ENCODE measurements at regions not wholly inside any gene's neighbourhood (a gene's known extent, or its start where the extent isn't known, plus 50 kb on each side); places are given as distances from the start of the nearest gene placed in this dataset.

DNA sequence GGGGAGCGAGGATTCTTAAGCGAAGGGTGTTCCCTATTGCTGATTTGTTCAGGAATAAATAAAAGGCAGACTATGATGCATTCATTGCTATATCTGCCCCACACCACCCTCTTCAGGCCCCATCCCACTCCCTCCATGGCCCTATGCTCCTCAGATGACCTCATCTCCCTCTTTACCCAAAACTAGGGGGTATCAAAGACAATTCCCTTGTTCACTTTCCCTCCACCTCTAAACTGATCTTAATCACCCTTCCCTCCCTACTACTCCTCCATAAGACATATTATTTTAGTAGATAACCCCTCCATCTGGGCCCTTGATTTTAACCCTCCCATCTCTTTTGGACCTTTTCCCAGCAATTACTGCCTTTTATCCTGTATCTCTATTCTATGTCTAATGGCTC is 434.9 kb upstream of the RUNX1 start:
- no TSS peak for BruUV-seq (replicated peaks)

GRCh38 chr21:35482933-35483662 is 434.0 kb upstream of the RUNX1 start:
- Histone ChIP-seq H3K4me3 (ENCODE audit: low read depth in 2 of 2, low read length in 2 of 2) (no peak overlapping the region), H3K4me1 (ENCODE audit: control insufficient read depth, insufficient read depth, low read length) (no peaks in the 10 kb centered on the region), H3K27ac (ENCODE audit: low read length) (no peak overlapping the region), H3K27me3 (ENCODE audit: control insufficient read depth, insufficient read depth, low read length) (peaks cover 5% of the 10 kb centered on the region; the same call in 1 of the 2 replicates), H3K36me3 (ENCODE audit: control insufficient read depth, insufficient read depth, low read length) (no peaks in the 10 kb centered on the region), H3K9me3 (ENCODE audit: control insufficient read depth, insufficient read depth, low read depth, low read length) (no peaks in the 10 kb centered on the region)
- DNase-seq (ENCODE audit: low read depth, low spot score) (no peak), ATAC-seq (no peak)
- TF ChIP-seq, protein P1, sequence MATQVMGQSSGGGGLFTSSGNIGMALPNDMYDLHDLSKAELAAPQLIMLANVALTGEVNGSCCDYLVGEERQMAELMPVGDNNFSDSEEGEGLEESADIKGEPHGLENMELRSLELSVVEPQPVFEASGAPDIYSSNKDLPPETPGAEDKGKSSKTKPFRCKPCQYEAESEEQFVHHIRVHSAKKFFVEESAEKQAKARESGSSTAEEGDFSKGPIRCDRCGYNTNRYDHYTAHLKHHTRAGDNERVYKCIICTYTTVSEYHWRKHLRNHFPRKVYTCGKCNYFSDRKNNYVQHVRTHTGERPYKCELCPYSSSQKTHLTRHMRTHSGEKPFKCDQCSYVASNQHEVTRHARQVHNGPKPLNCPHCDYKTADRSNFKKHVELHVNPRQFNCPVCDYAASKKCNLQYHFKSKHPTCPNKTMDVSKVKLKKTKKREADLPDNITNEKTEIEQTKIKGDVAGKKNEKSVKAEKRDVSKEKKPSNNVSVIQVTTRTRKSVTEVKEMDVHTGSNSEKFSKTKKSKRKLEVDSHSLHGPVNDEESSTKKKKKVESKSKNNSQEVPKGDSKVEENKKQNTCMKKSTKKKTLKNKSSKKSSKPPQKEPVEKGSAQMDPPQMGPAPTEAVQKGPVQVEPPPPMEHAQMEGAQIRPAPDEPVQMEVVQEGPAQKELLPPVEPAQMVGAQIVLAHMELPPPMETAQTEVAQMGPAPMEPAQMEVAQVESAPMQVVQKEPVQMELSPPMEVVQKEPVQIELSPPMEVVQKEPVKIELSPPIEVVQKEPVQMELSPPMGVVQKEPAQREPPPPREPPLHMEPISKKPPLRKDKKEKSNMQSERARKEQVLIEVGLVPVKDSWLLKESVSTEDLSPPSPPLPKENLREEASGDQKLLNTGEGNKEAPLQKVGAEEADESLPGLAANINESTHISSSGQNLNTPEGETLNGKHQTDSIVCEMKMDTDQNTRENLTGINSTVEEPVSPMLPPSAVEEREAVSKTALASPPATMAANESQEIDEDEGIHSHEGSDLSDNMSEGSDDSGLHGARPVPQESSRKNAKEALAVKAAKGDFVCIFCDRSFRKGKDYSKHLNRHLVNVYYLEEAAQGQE (IDR thresholded peaks at IDR 0.05; ENCODE audit: insufficient read depth in 1 of 2, low read depth in 2 of 2, low read length in 1 of 2), result no peak
- TF ChIP-seq TCF7L2 (IDR thresholded peaks at IDR 0.05; ENCODE audit: low read depth, low read length), result no peak
- TF ChIP-seq, protein P2, sequence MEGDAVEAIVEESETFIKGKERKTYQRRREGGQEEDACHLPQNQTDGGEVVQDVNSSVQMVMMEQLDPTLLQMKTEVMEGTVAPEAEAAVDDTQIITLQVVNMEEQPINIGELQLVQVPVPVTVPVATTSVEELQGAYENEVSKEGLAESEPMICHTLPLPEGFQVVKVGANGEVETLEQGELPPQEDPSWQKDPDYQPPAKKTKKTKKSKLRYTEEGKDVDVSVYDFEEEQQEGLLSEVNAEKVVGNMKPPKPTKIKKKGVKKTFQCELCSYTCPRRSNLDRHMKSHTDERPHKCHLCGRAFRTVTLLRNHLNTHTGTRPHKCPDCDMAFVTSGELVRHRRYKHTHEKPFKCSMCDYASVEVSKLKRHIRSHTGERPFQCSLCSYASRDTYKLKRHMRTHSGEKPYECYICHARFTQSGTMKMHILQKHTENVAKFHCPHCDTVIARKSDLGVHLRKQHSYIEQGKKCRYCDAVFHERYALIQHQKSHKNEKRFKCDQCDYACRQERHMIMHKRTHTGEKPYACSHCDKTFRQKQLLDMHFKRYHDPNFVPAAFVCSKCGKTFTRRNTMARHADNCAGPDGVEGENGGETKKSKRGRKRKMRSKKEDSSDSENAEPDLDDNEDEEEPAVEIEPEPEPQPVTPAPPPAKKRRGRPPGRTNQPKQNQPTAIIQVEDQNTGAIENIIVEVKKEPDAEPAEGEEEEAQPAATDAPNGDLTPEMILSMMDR (IDR thresholded peaks at IDR 0.05), result no peak
- TF ChIP-seq POLR2AphosphoS5 (IDR thresholded peaks at IDR 0.05; ENCODE audit: low read depth, low read length), result no peak
- TF ChIP-seq SIN3A (IDR thresholded peaks at IDR 0.05; ENCODE audit: borderline replicate concordance, insufficient read depth, low read depth, low read length), result no peak
- no TSS peak for BruUV-seq (replicated peaks)
- POLR2A ChIA-PET, result no interaction called here
- intact Hi-C loops (cut with micrococcal nuclease; ENCODE audit: unreplicated experiment) (no loop called here), in situ Hi-C loops (cut with HindIII; ENCODE audit: low pct_unique_long_range_greater_than_20kb, low sequenced_read_pairs) (no loop called here)
- CTCF ChIA-PET, result no interaction called here

More for the DNA sequence above, 434.9 kb upstream of the RUNX1 start:
- DNase-seq (ENCODE audit: low read depth, low spot score) (no peak), ATAC-seq (no peak)
- H3K4me3 ChIP-seq (ENCODE audit: low read depth in 2 of 2, low read length in 2 of 2), result no peak overlapping the region
- H3K27me3 ChIP-seq (ENCODE audit: control insufficient read depth, insufficient read depth, low read length), result peaks cover 5% of the 10 kb centered on the region; the same call in 1 of the 2 replicates
- intact Hi-C loops (cut with micrococcal nuclease; ENCODE audit: unreplicated experiment), result no loop called here
- no peaks in the 10 kb centered on the region for H3K4me1 ChIP-seq (ENCODE audit: control insufficient read depth, insufficient read depth, low read length)
- H3K9me3 ChIP-seq (ENCODE audit: control insufficient read depth, insufficient read depth, low read depth, low read length), result no peaks in the 10 kb centered on the region
- POLR2A ChIA-PET, result no interaction called here
- no peak overlapping the region for H3K27ac ChIP-seq (ENCODE audit: low read length)
- no peaks in the 10 kb centered on the region for H3K36me3 ChIP-seq (ENCODE audit: control insufficient read depth, insufficient read depth, low read length)
- CTCF ChIA-PET, result no interaction called here
- in situ Hi-C loops (cut with HindIII; ENCODE audit: low pct_unique_long_range_greater_than_20kb, low sequenced_read_pairs), result no loop called here
- TF ChIP-seq, protein P2 (IDR thresholded peaks at IDR 0.05), result no peak
- TF ChIP-seq SIN3A (IDR thresholded peaks at IDR 0.05; ENCODE audit: borderline replicate concordance, insufficient read depth, low read depth, low read length), result no peak
- no peak for TF ChIP-seq TCF7L2 (IDR thresholded peaks at IDR 0.05; ENCODE audit: low read depth, low read length)
- TF ChIP-seq POLR2AphosphoS5 (IDR thresholded peaks at IDR 0.05; ENCODE audit: low read depth, low read length), result no peak
- TF ChIP-seq, protein P1 (IDR thresholded peaks at IDR 0.05; ENCODE audit: insufficient read depth in 1 of 2, low read depth in 2 of 2, low read length in 1 of 2), result no peak
